ENCODE measurements at regions not wholly inside any gene's neighbourhood (a gene's known extent, or its start where the extent isn't known, plus 50 kb on each side); places are given as distances from the start of the nearest gene placed in this dataset.

GRCh38 chr3:127096256-127097071 is 96.5 kb upstream of the PRR23E start:
- DNase-seq (ENCODE audit: low spot score), result no peak
- H3K27me3 Mint-ChIP-seq (ENCODE audit: unreplicated experiment), result peaks cover 8% of the 10 kb centered on the region
- no peaks in the 10 kb centered on the region for H3K4me1 Mint-ChIP-seq (ENCODE audit: unreplicated experiment)
- H3K9me3 Mint-ChIP-seq (ENCODE audit: unreplicated experiment), result no peaks in the 10 kb centered on the region
- no peak overlapping the region for H3K4me3 Mint-ChIP-seq (ENCODE audit: unreplicated experiment)
- H3K36me3 Mint-ChIP-seq (ENCODE audit: low read depth, unreplicated experiment), result no peaks in the 10 kb centered on the region
- TF ChIP-seq CTCF (IDR thresholded peaks at IDR 0.05; ENCODE audit: unreplicated experiment), result no peak
- H3K27ac Mint-ChIP-seq (ENCODE audit: unreplicated experiment), result no peak overlapping the region

- H3K27me3 Mint-ChIP-seq (ENCODE audit: unreplicated experiment), result peaks cover 8% of the 10 kb centered on the region
- no peaks in the 10 kb centered on the region for H3K4me1 Mint-ChIP-seq (ENCODE audit: unreplicated experiment)
- H3K27ac Mint-ChIP-seq (ENCODE audit: unreplicated experiment), result no peak overlapping the region
- no peaks in the 10 kb centered on the region for H3K9me3 Mint-ChIP-seq (ENCODE audit: unreplicated experiment)
- TF ChIP-seq CTCF (IDR thresholded peaks at IDR 0.05; ENCODE audit: unreplicated experiment), result no peak
- H3K36me3 Mint-ChIP-seq (ENCODE audit: low read depth, unreplicated experiment), result no peaks in the 10 kb centered on the region
- H3K4me3 Mint-ChIP-seq (ENCODE audit: unreplicated experiment), result no peak overlapping the region
- no peak for DNase-seq (ENCODE audit: low spot score)
These were observed 95.9 kb upstream of the PRR23E start for GRCh38 chr3:127097072-127097405.

- no peak overlapping the region for H3K27ac Mint-ChIP-seq (ENCODE audit: unreplicated experiment)
- no peaks in the 10 kb centered on the region for H3K36me3 Mint-ChIP-seq (ENCODE audit: low read depth, unreplicated experiment)
- DNase-seq (ENCODE audit: low spot score), result no peak
- no peaks in the 10 kb centered on the region for H3K9me3 Mint-ChIP-seq (ENCODE audit: unreplicated experiment)
- TF ChIP-seq CTCF (IDR thresholded peaks at IDR 0.05; ENCODE audit: unreplicated experiment), result no peak
- H3K4me1 Mint-ChIP-seq (ENCODE audit: unreplicated experiment), result no peaks in the 10 kb centered on the region
- peaks cover 8% of the 10 kb centered on the region for H3K27me3 Mint-ChIP-seq (ENCODE audit: unreplicated experiment)
- H3K4me3 Mint-ChIP-seq (ENCODE audit: unreplicated experiment), result no peak overlapping the region
These were observed 95.5 kb upstream of the PRR23E start for GRCh38 chr3:127097481-127097880.

GRCh38 chr3:127099982-127100381 is 92.9 kb upstream of the PRR23E start:
- Mint-ChIP-seq H3K27me3 (ENCODE audit: unreplicated experiment) (peaks cover 8% of the 10 kb centered on the region), H3K4me1 (ENCODE audit: unreplicated experiment) (no peaks in the 10 kb centered on the region), H3K9me3 (ENCODE audit: unreplicated experiment) (no peaks in the 10 kb centered on the region), H3K4me3 (ENCODE audit: unreplicated experiment) (no peak overlapping the region), H3K36me3 (ENCODE audit: low read depth, unreplicated experiment) (no peaks in the 10 kb centered on the region), H3K27ac (ENCODE audit: unreplicated experiment) (no peak overlapping the region)
- TF ChIP-seq CTCF (IDR thresholded peaks at IDR 0.05; ENCODE audit: unreplicated experiment), result no peak
- DNase-seq (ENCODE audit: low spot score), result no peak
